Limb (tissue), 2 donors: ENCODE measurements at regions not wholly inside any gene's neighbourhood (a gene's known extent, or its start where the extent isn't known, plus 50 kb on each side); places are given as distances from the start of the nearest gene placed in this dataset.

ENCODE experiments used
- DNase-seq, 2 donors: peaks; one replicate each; pipeline ENCODE4 v3.0.0-alpha.2; 2016; ENCODE audit errors: extremely low spot score in 2 of 2

- DNase-seq = no peak
These were observed 393.2 kb downstream of the C3orf38 start for GRCh38 chr3:88542916-88543315.

- no peak for DNase-seq
These were observed 422.7 kb downstream of the C3orf38 start for GRCh38 chr3:88572450-88572849.

- no peak for DNase-seq
These were observed 423.7 kb downstream of the C3orf38 start for GRCh38 chr3:88573472-88573871.

- no peak for DNase-seq
These were observed 424.4 kb downstream of the C3orf38 start for GRCh38 chr3:88574146-88574545.

- no peak for DNase-seq
These were observed 434.7 kb downstream of the C3orf38 start for GRCh38 chr3:88584451-88584850.

- DNase-seq = no peak
These were observed 436.4 kb downstream of the C3orf38 start for GRCh38 chr3:88586121-88586640.

- no peak for DNase-seq
These were observed 439.4 kb downstream of the C3orf38 start for GRCh38 chr3:88589138-88589537.

- DNase-seq = no peak
These were observed 445.3 kb downstream of the C3orf38 start for GRCh38 chr3:88595026-88595425.

- DNase-seq = no peak
These were observed 446.7 kb downstream of the C3orf38 start for GRCh38 chr3:88596451-88596850.

GRCh38 chr3:88610820-88611219 is 461.1 kb downstream of the C3orf38 start:
- DNase-seq = no peak

GRCh38 chr3:88611826-88612326 is 462.1 kb downstream of the C3orf38 start:
- DNase-seq = no peak

- DNase-seq = no peak
These were observed 466.7 kb downstream of the C3orf38 start for GRCh38 chr3:88616413-88616812.

GRCh38 chr3:88617283-88617682 is 467.5 kb downstream of the C3orf38 start:
- no peak for DNase-seq

- DNase-seq = no peak
These were observed 468.4 kb downstream of the C3orf38 start for GRCh38 chr3:88618021-88618645.

GRCh38 chr3:88621586-88621985 is 471.8 kb downstream of the C3orf38 start:
- no peak for DNase-seq

- no peak for DNase-seq
These were observed 473.9 kb downstream of the C3orf38 start for GRCh38 chr3:88623709-88624108.

- no peak for DNase-seq
These were observed 476.8 kb downstream of the C3orf38 start for GRCh38 chr3:88626456-88627120.

- no peak for DNase-seq
These were observed 478.5 kb upstream of the EPHA3 start for GRCh38 chr3:88628901-88629300.

- no peak for DNase-seq
These were observed 475.2 kb upstream of the EPHA3 start for GRCh38 chr3:88632226-88632625.

- no peak for DNase-seq
These were observed 466.8 kb upstream of the EPHA3 start for GRCh38 chr3:88640581-88640980.

GRCh38 chr3:88641033-88641604 is 466.3 kb upstream of the EPHA3 start:
- no peak for DNase-seq

GRCh38 chr3:88657459-88657858 is 450.0 kb upstream of the EPHA3 start:
- DNase-seq = no peak

- no peak for DNase-seq
These were observed 446.0 kb upstream of the EPHA3 start for GRCh38 chr3:88661433-88661824.
